GM21737 (cell line): ENCODE measurements at regions not wholly inside any gene's neighbourhood (a gene's known extent, or its start where the extent isn't known, plus 50 kb on each side); places are given as distances from the start of the nearest gene placed in this dataset.

Source experiments
- ATAC-seq: cut with Tn5 transposase; IDR thresholded peaks from one replicate; pipeline ENCODE4 v1.9.1; 2021; ENCODE audit warnings: mild to moderate bottlenecking, moderate library complexity; ENCODE audit not compliant: unreplicated experiment

- ATAC-seq, result no peak
Observed at GRCh38 chr1:60411591-60411990, 338.0 kb upstream of the C1orf87 start.

- ATAC-seq, result no peak
Observed at GRCh38 chr1:60402816-60403215, 329.2 kb upstream of the C1orf87 start.

- ATAC-seq, result no peak
Observed at GRCh38 chr1:60402216-60402615, 328.6 kb upstream of the C1orf87 start.

- ATAC-seq, result no peak
Observed at GRCh38 chr1:60394436-60394835, 320.9 kb upstream of the C1orf87 start.

- ATAC-seq, result peak; percentile 58
Observed at GRCh38 chr1:60390593-60391282, 317.2 kb upstream of the C1orf87 start.

- no peak for ATAC-seq
Observed at GRCh38 chr1:60388092-60388987, 314.8 kb upstream of the C1orf87 start.

- no peak for ATAC-seq
Observed at GRCh38 chr1:60387175-60387574, 313.6 kb upstream of the C1orf87 start.

- ATAC-seq, result no peak
Observed at GRCh38 chr1:60386249-60386648, 312.7 kb upstream of the C1orf87 start.

GRCh38 chr1:60376196-60376595 lies 302.6 kb upstream of the C1orf87 start:
- ATAC-seq, result no peak

GRCh38 chr1:60374537-60374936 lies 301.0 kb upstream of the C1orf87 start:
- ATAC-seq, result no peak

- ATAC-seq, result no peak
Observed at GRCh38 chr1:60367532-60367931, 294.0 kb upstream of the C1orf87 start.

- ATAC-seq, result no peak
Observed at GRCh38 chr1:60359431-60359830, 285.9 kb upstream of the C1orf87 start.

GRCh38 chr1:60350531-60350930 lies 277.0 kb upstream of the C1orf87 start:
- no peak for ATAC-seq

GRCh38 chr1:60348884-60349283 lies 275.3 kb upstream of the C1orf87 start:
- no peak for ATAC-seq

- no peak for ATAC-seq
Observed at GRCh38 chr1:60345621-60346020, 272.1 kb upstream of the C1orf87 start.

GRCh38 chr1:60345049-60345448 lies 271.5 kb upstream of the C1orf87 start:
- no peak for ATAC-seq

- no peak for ATAC-seq
Observed at GRCh38 chr1:60343736-60344135, 270.2 kb upstream of the C1orf87 start.

GRCh38 chr1:60342569-60342968 lies 269.0 kb upstream of the C1orf87 start:
- no peak for ATAC-seq

GRCh38 chr1:60341274-60341673 lies 267.7 kb upstream of the C1orf87 start:
- ATAC-seq, result no peak

- no peak for ATAC-seq
Observed at GRCh38 chr1:60331647-60332046, 258.1 kb upstream of the C1orf87 start.

- no peak for ATAC-seq
Observed at GRCh38 chr1:60329651-60330050, 256.1 kb upstream of the C1orf87 start.

GRCh38 chr1:60311838-60312237 lies 238.3 kb upstream of the C1orf87 start:
- ATAC-seq, result no peak
